ENCODE measurements at regions not wholly inside any gene's neighbourhood (a gene's known extent, or its start where the extent isn't known, plus 50 kb on each side); places are given as distances from the start of the nearest gene placed in this dataset.

DNA sequence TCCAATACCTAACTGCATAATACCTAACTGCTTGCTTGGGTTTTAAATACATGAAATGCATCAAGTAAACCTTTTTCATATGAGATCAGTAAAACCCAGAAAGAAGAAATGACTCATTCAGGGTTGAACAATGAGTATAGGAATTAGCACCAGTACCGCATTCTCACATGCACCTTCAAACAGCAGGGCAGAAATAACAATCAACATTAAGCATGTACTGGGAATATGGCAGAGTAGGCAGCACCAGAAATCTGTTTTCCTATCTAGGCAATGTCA is 850.3 kb upstream of the SORCS1 start:
- peaks cover 0 to 28% (median 0%) of the 10 kb centered on the region in 4 donors for H3K9me3 ChIP-seq
- no peak for DNase-seq (ENCODE audit: extremely low spot score)
- TF ChIP-seq POLR2AphosphoS5 (IDR thresholded peaks at IDR 0.05), result no peak
- TF ChIP-seq EP300 (IDR thresholded peaks at IDR 0.05), result no peak
- no peak for TF ChIP-seq CTCF (IDR thresholded peaks at IDR 0.05)
- TF ChIP-seq POLR2A (IDR thresholded peaks at IDR 0.05; ENCODE audit: low read depth), result no peak
- no peaks in the 10 kb centered on the region for H3K36me3 ChIP-seq
- H3K27ac ChIP-seq (replicated peaks in 1 of 4), result no peak overlapping the region
- H3K4me3 ChIP-seq, result no peak overlapping the region
- no peaks in the 10 kb centered on the region for H3K4me1 ChIP-seq
- H3K27me3 ChIP-seq, result no peaks in the 10 kb centered on the region
- WGBS, result 93% methylated on average over 1 of the region's 1 CpG
- intact Hi-C loops (cut with DNase I), result no loop called here

DNA sequence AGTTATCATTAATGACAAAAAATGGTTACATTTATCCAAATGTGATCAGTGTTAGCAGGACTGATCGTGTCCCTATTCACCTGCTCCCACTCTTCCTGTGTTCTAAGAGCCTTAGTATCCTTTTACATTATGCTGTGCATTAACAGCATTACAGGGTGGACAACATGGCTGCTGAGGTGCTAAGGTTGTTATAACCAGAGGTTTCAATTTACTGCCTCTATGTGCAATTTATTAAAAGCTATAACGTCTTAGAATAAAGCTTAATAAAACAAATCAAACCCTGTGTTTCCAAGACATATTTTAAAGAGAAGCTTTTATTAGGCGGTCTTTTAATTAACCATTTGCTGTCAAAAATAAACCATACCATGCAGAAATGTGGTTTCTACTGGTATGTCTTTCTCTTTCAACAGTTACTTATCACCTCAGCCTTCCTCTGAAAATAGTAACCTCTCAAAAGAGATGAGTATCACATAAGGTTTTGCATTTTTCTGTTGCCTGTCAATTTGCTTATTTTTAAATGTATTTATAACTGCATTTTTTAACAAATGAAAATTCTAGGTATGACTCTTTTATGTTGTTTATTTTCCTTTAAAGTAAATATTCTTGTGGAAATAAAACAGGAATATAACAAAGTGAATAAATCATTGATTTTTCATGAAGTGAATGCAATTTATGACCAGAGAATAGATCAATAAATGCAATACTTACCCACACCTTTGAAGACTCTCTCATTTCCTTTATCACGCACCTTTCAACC is 849.8 kb upstream of the SORCS1 start:
- H3K36me3 ChIP-seq, result no peaks in the 10 kb centered on the region
- intact Hi-C loops (cut with DNase I), result no loop called here
- TF ChIP-seq CTCF (IDR thresholded peaks at IDR 0.05), result no peak
- TF ChIP-seq EP300 (IDR thresholded peaks at IDR 0.05), result no peak
- no peak for TF ChIP-seq POLR2AphosphoS5 (IDR thresholded peaks at IDR 0.05)
- TF ChIP-seq POLR2A (IDR thresholded peaks at IDR 0.05; ENCODE audit: low read depth), result no peak
- WGBS, result 69% methylated on average over 4 of the region's 4 CpGs
- no peaks in the 10 kb centered on the region for H3K4me1 ChIP-seq
- DNase-seq (ENCODE audit: extremely low spot score), result no peak
- no peak overlapping the region for H3K27ac ChIP-seq (replicated peaks in 1 of 4)
- H3K27me3 ChIP-seq, result no peaks in the 10 kb centered on the region
- no peak overlapping the region for H3K4me3 ChIP-seq
- peaks cover 0 to 24% (median 0%) of the 10 kb centered on the region in 4 donors for H3K9me3 ChIP-seq

DNA sequence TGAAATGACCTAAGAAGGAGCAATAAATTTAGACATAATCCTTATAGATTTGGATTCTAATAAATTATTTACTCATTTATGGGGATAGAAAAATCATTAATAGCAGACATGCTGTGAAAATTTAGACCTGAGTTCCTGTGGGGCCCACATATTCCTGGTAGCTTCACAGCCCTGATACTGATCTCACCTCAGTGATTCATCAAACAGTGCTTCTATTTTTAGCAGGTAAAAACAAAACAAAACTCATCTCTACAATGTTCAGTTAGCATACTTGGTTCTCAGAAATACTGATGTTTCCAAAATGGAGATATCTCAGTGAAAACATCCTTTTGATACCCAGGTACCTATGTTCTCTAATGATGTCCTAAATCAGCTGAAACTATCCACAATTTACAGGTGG is 841.1 kb upstream of the SORCS1 start:
- TF ChIP-seq CTCF (IDR thresholded peaks at IDR 0.05), result no peak
- no peak for TF ChIP-seq POLR2AphosphoS5 (IDR thresholded peaks at IDR 0.05)

DNA sequence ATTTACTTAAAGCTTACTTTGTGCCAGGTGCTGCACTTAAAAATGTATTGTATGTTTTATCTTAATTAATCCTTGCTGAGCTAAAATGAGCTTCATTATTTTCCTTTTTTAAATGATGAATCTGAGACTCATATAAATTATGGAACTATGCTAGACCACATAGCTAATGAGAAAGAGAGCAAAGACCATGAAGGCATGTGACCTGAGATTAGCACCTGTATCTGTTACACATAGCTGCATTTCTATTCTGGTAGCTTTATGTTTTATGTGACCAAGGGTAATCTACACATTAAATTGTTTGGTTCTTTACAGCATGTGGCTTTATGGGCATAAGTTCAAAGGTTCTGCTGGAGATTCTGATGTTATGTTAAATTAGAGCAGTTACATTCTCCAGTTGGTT is 839.1 kb upstream of the SORCS1 start:
- TF ChIP-seq CTCF (IDR thresholded peaks at IDR 0.05), result no peak
- no peak for TF ChIP-seq POLR2A (IDR thresholded peaks at IDR 0.05; ENCODE audit: low read depth)
- TF ChIP-seq POLR2AphosphoS5 (IDR thresholded peaks at IDR 0.05), result no peak
- TF ChIP-seq EP300 (IDR thresholded peaks at IDR 0.05), result no peak
- Histone ChIP-seq H3K27ac (replicated peaks in 1 of 4) (no peak overlapping the region), H3K27me3 (no peaks in the 10 kb centered on the region), H3K9me3 (no peaks in the 10 kb centered on the region), H3K4me1 (no peaks in the 10 kb centered on the region), H3K4me3 (no peak overlapping the region), H3K36me3 (no peaks in the 10 kb centered on the region)
- intact Hi-C loops (cut with DNase I), result no loop called here
- DNase-seq (ENCODE audit: extremely low spot score), result no peak

More for the DNA sequence above, 841.1 kb upstream of the SORCS1 start:
- Histone ChIP-seq H3K9me3 (no peaks in the 10 kb centered on the region), H3K36me3 (no peaks in the 10 kb centered on the region), H3K27me3 (no peaks in the 10 kb centered on the region), H3K27ac (replicated peaks in 1 of 4) (no peak overlapping the region), H3K4me3 (no peak overlapping the region), H3K4me1 (no peaks in the 10 kb centered on the region)
- no peak for DNase-seq (ENCODE audit: extremely low spot score)
- intact Hi-C loops (cut with DNase I), result no loop called here

GRCh38 chr10:108003061-108003460 is 838.6 kb upstream of the SORCS1 start:
- Histone ChIP-seq H3K27ac (replicated peaks in 1 of 4) (no peak overlapping the region), H3K36me3 (no peaks in the 10 kb centered on the region), H3K4me3 (no peak overlapping the region), H3K27me3 (no peaks in the 10 kb centered on the region), H3K9me3 (no peaks in the 10 kb centered on the region), H3K4me1 (no peaks in the 10 kb centered on the region)
- no peak for DNase-seq (ENCODE audit: extremely low spot score)
- intact Hi-C loops (cut with DNase I), result no loop called here
- no peak for TF ChIP-seq POLR2AphosphoS5 (IDR thresholded peaks at IDR 0.05)
- TF ChIP-seq EP300 (IDR thresholded peaks at IDR 0.05), result no peak
- TF ChIP-seq CTCF (IDR thresholded peaks at IDR 0.05), result no peak
- TF ChIP-seq POLR2A (IDR thresholded peaks at IDR 0.05; ENCODE audit: low read depth), result no peak
